Endothelial cell of umbilical vein (primary cell): ENCODE measurements at regions not wholly inside any gene's neighbourhood (a gene's known extent, or its start where the extent isn't known, plus 50 kb on each side); places are given as distances from the start of the nearest gene placed in this dataset.

ENCODE experiments used
- CTCF ChIP-seq, 2 donors: IDR thresholded peaks; 1 replicate in 1 of 2; 2 replicates in 1 of 2; pipeline ENCODE4 v1.5.1; 2011; ENCODE audit warnings: low read length in 2 of 2, mild to moderate bottlenecking in 2 of 2, moderate library complexity in 2 of 2, control low read depth in 1 of 2, inconsistent platforms in 1 of 2, low read depth in 1 of 2; ENCODE audit not compliant: insufficient read depth in 1 of 2; ENCODE audit errors: extremely low read depth in 1 of 2
- EZH2 ChIP-seq: IDR thresholded peaks from 2 replicates; pipeline ENCODE4 v1.6.1; 2012; ENCODE audit warnings: borderline replicate concordance, low read depth, mild to moderate bottlenecking, moderate library complexity, low read length, inconsistent platforms; ENCODE audit not compliant: severe bottlenecking
- FOS ChIP-seq: IDR thresholded peaks from 2 replicates; pipeline ENCODE4 v1.6.1; 2011; ENCODE audit warnings: mild to moderate bottlenecking, low read length, moderate library complexity, borderline replicate concordance; ENCODE audit not compliant: insufficient read depth
- MYC ChIP-seq: IDR thresholded peaks from one replicate; pipeline ENCODE4 v1.6.1; 2011; ENCODE audit warnings: mild to moderate bottlenecking, low read depth, low read length
- POLR2A ChIP-seq: IDR thresholded peaks from 2 replicates; pipeline ENCODE4 v1.6.1; 2012; ENCODE audit warnings: low read depth, mild to moderate bottlenecking, control low read depth, low read length

DNA sequence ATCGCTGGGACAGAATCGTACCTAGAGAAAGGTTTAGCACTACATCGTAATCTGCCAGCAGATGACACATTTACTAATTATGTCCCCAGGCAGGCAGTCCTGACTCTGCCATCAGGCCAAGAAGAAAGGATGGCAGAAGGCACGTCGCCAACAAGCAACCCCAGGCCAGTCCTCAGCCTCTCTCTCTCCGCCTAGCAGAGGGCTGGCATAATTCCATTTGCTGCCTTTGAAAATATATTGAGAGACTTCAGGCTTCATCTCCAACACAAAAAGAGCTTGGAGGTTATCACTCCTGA lies 1517.0 kb downstream of the TBC1D22A start:
- TF ChIP-seq POLR2A: no peak
- no peak for TF ChIP-seq CTCF (IDR thresholded peaks at IDR 0.05; ENCODE audit: extremely low read depth in 1 of 2, insufficient read depth in 1 of 2, low read depth in 1 of 2, low read length in 2 of 2)
- no peak for TF ChIP-seq FOS
- no peak for TF ChIP-seq EZH2
- TF ChIP-seq MYC: no peak
